Stimulated activated CD4-positive, alpha-beta T cell treated with anti-CD3 and anti-CD28 coated beads, Interleukin-4, amount 100 ng/mL, for 48 hours (primary cell): ENCODE measurements at regions not wholly inside any gene's neighbourhood (a gene's known extent, or its start where the extent isn't known, plus 50 kb on each side); places are given as distances from the start of the nearest gene placed in this dataset.

Experiments
- DNase-seq, 2 donors: peaks; one replicate each; pipeline ENCODE4 v3.0.0-alpha.2; 2020; ENCODE audit warnings: low read depth in 2 of 2

DNA sequence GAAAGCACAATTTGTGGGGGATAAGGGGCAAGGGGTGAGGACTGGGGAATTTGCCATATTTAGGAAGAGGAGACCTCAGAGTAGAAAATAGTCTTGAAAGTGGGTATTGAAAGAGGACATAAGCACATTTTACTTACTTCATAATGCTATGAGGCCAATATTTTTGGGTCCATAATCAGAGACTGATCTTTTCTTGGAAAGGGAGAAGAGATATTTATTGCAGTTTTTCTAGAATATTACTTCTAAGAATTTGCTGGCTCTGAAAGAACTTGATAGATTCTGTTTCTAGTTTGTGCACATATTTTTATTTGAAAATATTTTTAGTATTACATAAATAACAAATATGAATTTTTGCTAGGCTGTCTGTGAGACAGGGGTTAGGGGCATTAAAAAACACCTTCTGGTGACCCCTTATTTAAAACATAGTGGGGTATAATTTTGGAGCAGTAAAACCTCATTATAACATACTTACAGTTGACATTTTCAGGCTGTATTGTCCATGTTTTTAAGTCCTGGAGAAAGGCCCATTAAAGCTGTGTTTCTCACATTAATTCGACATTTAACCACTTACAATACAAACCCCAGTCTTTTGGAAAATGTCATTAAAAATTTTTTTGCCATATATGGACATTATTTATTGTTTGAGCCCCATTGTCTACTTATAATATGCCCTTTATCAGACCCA is 118.9 kb upstream of the NFIB start:
- no peak for DNase-seq

GRCh38 chr9:14428781-14429230 is 114.9 kb upstream of the NFIB start:
- peak; percentile 28 to 52 for DNase-seq

GRCh38 chr9:14427419-14427818 is 113.5 kb upstream of the NFIB start:
- no peak for DNase-seq

DNA sequence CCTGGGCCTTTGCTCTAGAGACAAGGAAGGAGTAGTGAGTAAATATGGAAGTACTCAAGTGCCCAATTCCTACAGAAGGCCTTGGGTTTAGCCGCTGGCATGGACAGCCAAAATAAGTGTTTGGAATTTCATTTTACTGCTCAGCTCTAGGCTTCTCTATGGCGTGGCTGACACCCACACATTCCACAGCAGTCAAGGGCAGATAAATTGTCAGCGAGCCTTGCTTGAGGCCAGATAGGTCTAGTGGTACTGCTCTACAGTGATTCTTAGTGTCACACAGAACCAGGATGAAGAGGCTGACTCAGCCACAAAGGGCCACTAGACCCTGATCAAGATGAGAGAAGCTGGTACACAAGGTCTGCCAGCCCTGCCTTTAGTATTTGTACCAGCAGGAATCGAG is 111.0 kb upstream of the NFIB start:
- DNase-seq, result no peak

DNA sequence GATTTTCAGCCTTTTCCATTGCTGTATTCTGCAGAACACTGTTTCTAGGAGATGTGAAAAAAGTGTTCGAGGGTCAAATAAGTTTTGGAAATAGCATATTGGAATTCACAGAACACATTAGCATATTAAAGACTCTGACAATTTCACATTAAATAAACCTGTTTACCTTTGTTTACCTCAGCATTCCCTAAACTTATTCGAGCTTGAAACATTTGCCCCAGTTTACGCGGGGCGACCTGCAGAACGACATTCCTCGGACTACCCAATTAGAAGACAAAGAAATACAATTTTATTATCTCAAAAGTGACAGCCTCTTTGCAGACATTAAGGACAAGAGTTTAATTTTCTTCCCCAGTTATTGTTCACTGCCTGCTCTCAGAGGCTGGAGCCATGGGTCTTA is 110.3 kb upstream of the NFIB start:
- no peak for DNase-seq

GRCh38 chr9:14423815-14424261 is 109.9 kb upstream of the NFIB start:
- no peak for DNase-seq

DNA sequence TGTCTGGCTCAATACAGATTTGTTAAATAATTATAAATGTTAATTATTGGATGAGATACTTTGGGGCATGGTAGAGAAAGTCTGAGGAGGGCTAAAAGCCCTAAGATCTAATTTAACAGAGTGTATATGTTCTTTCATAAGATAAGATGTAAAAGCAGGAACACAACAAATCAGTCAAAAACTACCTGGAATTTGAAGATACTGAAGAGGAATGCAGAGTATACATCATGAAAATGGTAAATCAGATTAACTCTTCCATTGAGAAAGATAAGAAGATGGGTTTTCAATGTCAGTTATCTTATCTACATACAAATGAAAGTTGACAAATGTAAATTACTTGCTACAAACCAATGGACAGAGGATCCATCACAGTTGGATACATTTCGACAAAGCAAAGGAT is 107.3 kb upstream of the NFIB start:
- DNase-seq, result no peak

DNA sequence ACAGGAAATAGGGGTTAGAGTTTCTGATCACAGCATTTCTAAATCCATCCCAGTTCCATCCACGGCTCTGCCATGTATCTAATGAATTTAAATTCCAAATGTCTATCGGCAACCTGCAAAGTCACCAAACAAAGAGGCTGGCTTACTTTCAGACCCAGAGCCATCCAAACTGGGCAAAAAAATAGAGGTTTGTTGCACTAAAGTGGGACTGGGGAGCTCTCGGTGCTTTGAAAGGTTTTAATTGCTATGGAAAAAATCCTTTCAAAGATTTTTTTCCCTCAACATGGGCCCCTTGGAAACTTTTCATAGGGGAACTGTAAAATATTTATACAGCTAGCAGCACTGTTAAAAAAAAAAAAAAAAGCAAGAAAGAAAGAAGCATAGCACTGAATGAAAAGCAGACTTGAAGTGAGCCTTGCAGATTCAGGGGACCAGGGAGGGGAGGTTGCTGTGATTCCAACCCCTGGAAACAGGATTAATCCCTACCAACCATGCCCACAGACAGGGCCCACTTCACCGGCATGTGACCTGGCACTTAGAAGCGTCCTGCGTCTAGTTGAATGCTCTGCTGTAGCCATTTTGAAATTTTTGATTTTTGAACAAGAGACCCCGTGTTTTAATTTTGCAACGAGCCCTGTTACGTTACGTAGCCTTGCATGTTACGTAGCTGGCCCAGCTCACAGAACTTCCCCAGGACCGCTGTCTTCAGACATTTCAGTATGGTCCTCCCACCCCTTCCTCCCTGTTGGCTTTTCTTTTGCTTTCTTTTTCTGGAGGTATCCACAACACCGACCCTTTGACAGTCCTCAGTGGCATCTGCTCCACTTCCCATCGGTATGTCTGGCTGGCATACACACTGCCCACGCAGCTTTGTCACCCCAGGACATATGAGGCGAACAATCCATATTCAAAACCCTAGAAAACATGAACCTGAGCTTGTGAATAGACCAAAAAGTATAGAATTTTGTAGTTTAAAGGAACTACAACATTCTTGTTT is 105.3 kb upstream of the NFIB start:
- no peak for DNase-seq

DNA sequence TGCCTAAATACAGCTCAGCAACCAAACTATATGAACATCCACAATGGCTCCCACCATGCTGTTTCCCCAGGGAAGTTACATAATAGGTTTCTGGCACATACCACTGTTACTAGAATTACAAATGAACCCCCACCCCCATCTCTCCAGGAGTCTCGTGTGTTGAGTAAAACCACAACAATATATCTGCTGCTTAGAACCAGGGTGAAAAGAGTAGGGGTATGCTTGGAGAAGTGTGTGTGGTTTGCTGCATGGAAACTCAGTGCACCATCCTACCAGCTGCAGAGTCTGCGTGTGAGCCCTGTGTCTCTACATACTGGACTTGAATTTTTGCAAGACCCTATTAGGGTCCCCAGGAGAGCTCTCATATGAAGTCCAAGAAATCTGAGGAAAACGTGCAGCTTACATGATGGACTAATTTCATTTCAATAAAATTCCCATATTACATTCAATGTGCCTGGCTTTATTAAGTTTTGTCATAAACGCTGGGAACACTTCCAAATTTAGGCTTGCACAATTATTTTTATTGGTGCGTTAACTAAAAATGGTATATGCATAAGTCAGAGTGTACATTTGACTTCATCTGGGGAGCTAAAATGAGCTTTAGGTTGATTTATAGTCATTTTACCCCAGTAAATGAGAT is 104.5 kb upstream of the NFIB start:
- no peak for DNase-seq

GRCh38 chr9:14417237-14417636 is 103.3 kb upstream of the NFIB start:
- DNase-seq, result no peak

- no peak for DNase-seq
Observed at GRCh38 chr9:14415947-14416346, 102.0 kb upstream of the NFIB start.

GRCh38 chr9:14413812-14414211 is 99.9 kb upstream of the NFIB start:
- DNase-seq, result no peak

GRCh38 chr9:14412775-14413174 is 98.8 kb upstream of the NFIB start:
- DNase-seq, result no peak

- DNase-seq, result no peak
Observed at GRCh38 chr9:14406463-14406862, 92.5 kb upstream of the NFIB start.

DNA sequence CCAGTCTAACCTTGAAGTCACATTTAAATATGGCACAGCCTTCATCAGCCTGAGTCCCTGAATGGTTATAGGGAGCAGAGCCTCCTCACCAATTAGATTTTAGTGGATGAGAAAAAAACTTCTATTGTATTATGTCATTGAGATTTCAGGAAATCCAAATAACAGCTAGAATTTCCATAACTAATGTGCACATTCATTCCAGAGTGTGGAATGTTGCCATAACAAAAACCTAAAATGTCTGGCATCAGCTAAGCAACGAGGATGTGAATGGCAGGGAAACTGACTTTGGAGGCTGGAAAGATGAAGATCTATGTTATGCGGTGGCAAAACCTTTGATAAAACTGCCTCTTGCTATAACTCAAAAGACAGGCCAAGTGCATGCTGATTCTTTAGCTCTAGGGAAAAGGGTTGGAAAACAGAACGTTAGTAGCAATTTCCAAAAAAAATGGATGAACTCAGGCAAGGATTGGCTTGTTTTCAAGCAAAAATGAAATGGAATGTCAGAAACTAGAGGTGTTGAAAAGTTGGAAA is 91.3 kb upstream of the NFIB start:
- DNase-seq, result no peak

DNA sequence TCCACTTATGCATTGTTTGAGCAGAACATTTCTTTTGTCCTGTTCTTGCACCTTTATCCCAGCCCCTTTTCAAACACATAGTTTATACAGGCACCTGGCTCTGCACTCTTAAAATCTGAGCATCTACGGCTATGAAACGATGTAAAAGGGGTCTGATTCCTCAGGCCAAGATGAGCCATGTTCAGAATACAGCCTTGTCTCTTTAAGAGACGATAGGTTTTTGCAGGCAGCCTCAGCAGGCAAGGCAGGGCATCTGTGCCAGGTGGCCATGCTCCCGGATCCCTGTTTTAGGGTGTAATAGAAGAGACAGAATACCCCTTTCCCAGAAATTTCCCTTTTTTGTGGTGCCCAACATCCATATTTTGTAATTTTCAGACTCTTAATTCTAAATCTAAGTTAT is 89.1 kb upstream of the NFIB start:
- no peak for DNase-seq

DNA sequence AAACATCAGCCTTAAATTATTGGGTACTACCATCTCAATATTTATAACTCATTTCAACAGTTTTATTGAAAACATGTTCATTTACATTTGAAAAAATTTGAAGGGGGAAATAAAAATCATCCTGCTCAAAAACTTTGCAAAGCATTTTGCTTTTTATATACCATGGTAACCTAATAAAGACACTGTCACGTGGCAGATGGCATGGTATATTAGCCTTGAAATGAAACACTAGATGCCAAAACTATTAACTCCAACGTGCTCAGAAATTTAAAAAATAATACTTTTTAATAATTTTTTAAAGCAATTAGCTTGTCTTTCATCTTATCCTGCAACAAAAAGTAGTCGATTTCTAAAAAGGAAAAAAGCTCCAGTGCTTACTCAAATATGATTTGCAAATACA is 88.6 kb upstream of the NFIB start:
- no peak for DNase-seq

- DNase-seq, result no peak
Observed at GRCh38 chr9:14401911-14402310, 88.0 kb upstream of the NFIB start.

DNA sequence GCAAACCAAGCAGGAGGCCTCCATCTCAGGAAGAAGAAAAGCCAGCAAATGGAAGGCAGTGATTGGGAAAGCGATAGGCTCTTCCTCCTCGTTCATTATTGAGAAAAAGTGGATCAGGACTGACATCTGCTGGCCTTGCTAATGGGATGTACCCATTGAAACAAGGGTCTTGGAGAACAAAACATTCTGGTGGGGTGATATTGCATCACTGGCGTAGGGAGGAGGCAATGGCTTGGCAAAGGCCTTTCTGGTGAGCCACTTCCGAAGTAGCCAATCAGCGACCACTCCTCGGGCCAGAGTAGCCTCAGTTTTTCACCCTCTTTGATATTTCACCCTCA is 86.7 kb upstream of the NFIB start:
- DNase-seq, result no peak

GRCh38 chr9:14399756-14400657 is 86.1 kb upstream of the NFIB start:
- DNase-seq, result no peak

GRCh38 chr9:14398473-14398872 is 84.5 kb upstream of the NFIB start:
- no peak for DNase-seq
